ENCODE measurements at regions not wholly inside any gene's neighbourhood (a gene's known extent, or its start where the extent isn't known, plus 50 kb on each side); places are given as distances from the start of the nearest gene placed in this dataset.

GRCh38 chr1:239731082-239731748 is 344.8 kb downstream of the CHRM3 start (continued):
- no peak for TF ChIP-seq CHD7 (IDR thresholded peaks at IDR 0.05; ENCODE audit: insufficient replicate concordance, low read length)
- TF ChIP-seq ZNF274 (IDR thresholded peaks at IDR 0.05; ENCODE audit: borderline replicate concordance, extremely low read depth, low read length) = no peak
- no peak for TF ChIP-seq HDAC2 (IDR thresholded peaks at IDR 0.05; ENCODE audit: borderline replicate concordance in 1 of 2, low read depth in 2 of 2, low read length in 2 of 2)
- no peak for TF ChIP-seq KDM5A (IDR thresholded peaks at IDR 0.05; ENCODE audit: low read length)
- TF ChIP-seq TCF12 (IDR thresholded peaks at IDR 0.05; ENCODE audit: low read depth, low read length) = no peak
- TF ChIP-seq SP1 (IDR thresholded peaks at IDR 0.05; ENCODE audit: low read depth, low read length) = no peak
- no peak for TF ChIP-seq KDM4A (IDR thresholded peaks at IDR 0.05; ENCODE audit: low read depth, low read length, severe bottlenecking)
- TF ChIP-seq BCL11A (IDR thresholded peaks at IDR 0.05; ENCODE audit: low read depth in 2 of 2, low read length in 2 of 2) = no peak

Data from H1 (cell line).